Keratinocyte (primary cell): ENCODE measurements at regions not wholly inside any gene's neighbourhood (a gene's known extent, or its start where the extent isn't known, plus 50 kb on each side); places are given as distances from the start of the nearest gene placed in this dataset.

Source experiments
- EZH2 ChIP-seq: IDR thresholded peaks from one replicate; pipeline ENCODE4 v1.6.1; 2012; ENCODE audit warnings: inconsistent platforms, mild to moderate bottlenecking, low read length, moderate library complexity
- TF ChIP-seq, protein P1 (sequence below), 3 experiments: IDR thresholded peaks in 1 of 3; conservative IDR thresholded peaks in 1 of 3; optimal IDR thresholded peaks in 1 of 3; 2 replicates in 2 of 3; 3 replicates in 1 of 3; pipeline versions ENCODE3 to v1.5.1; 2011; ENCODE audit warnings: low read length in 3 of 3, mild to moderate bottlenecking in 3 of 3, moderate library complexity in 2 of 3, control low read depth in 1 of 3, inconsistent platforms in 1 of 3; ENCODE audit not compliant: insufficient read depth in 2 of 3; ENCODE audit errors: extremely low read depth in 1 of 3

DNA sequence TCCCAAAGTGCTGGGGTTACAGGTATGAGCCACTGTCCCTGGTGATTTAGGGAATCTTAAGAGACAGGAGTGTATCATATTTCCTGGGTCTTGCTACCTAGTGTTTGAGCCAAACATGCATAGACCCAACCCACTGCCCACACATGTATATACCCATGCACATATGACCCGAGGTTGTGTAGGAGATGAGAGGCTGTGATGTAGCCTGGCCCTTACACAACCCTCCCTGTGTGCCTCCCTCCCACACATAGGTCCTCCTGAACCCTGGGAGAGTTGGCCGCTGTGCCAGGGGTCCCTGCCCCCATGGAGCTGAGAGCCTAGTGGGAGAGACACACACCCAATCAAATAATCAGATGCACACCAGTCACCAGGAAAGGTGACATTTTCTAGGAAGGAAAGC is 365.9 kb downstream of the ZNF536 start:
- TF ChIP-seq EZH2, result no peak
- TF ChIP-seq, protein P1, sequence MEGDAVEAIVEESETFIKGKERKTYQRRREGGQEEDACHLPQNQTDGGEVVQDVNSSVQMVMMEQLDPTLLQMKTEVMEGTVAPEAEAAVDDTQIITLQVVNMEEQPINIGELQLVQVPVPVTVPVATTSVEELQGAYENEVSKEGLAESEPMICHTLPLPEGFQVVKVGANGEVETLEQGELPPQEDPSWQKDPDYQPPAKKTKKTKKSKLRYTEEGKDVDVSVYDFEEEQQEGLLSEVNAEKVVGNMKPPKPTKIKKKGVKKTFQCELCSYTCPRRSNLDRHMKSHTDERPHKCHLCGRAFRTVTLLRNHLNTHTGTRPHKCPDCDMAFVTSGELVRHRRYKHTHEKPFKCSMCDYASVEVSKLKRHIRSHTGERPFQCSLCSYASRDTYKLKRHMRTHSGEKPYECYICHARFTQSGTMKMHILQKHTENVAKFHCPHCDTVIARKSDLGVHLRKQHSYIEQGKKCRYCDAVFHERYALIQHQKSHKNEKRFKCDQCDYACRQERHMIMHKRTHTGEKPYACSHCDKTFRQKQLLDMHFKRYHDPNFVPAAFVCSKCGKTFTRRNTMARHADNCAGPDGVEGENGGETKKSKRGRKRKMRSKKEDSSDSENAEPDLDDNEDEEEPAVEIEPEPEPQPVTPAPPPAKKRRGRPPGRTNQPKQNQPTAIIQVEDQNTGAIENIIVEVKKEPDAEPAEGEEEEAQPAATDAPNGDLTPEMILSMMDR (optimal IDR thresholded peaks at IDR 0.05 in 1 of 3, IDR thresholded peaks at IDR 0.05 in 1 of 3, conservative IDR thresholded peaks at IDR 0.05 in 1 of 3; ENCODE audit: extremely low read depth in 1 of 3, insufficient read depth in 2 of 3, low read length in 3 of 3), result no peak
